ENCODE measurements at regions not wholly inside any gene's neighbourhood (a gene's known extent, or its start where the extent isn't known, plus 50 kb on each side); places are given as distances from the start of the nearest gene placed in this dataset.

DNA sequence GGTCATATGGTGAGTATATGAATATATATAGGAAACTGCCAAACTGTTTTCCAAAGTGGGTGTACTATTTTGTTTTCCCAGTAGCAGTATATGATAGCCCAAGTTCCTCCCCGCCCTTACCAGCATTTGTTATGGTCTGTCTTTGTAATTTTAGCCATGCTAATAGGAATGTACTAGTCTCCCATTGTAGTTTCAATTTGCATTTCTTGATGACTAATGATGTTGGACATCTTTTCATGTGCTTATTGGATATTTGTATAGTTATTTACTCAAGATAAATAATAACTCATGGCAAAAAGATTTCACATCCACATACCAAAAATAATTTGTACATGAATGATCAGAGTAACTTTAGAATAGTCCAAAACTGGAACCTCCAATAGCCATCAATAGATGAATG lies 75.3 kb upstream of the SERP2 start:
- TF ChIP-seq, protein P1, sequence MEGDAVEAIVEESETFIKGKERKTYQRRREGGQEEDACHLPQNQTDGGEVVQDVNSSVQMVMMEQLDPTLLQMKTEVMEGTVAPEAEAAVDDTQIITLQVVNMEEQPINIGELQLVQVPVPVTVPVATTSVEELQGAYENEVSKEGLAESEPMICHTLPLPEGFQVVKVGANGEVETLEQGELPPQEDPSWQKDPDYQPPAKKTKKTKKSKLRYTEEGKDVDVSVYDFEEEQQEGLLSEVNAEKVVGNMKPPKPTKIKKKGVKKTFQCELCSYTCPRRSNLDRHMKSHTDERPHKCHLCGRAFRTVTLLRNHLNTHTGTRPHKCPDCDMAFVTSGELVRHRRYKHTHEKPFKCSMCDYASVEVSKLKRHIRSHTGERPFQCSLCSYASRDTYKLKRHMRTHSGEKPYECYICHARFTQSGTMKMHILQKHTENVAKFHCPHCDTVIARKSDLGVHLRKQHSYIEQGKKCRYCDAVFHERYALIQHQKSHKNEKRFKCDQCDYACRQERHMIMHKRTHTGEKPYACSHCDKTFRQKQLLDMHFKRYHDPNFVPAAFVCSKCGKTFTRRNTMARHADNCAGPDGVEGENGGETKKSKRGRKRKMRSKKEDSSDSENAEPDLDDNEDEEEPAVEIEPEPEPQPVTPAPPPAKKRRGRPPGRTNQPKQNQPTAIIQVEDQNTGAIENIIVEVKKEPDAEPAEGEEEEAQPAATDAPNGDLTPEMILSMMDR (IDR thresholded peaks at IDR 0.05), result no peak
- no peak for TF ChIP-seq POLR2A (IDR thresholded peaks at IDR 0.05)

All from uterus (tissue), 2 donors.